ENCODE measurements at regions not wholly inside any gene's neighbourhood (a gene's known extent, or its start where the extent isn't known, plus 50 kb on each side); places are given as distances from the start of the nearest gene placed in this dataset.

DNA sequence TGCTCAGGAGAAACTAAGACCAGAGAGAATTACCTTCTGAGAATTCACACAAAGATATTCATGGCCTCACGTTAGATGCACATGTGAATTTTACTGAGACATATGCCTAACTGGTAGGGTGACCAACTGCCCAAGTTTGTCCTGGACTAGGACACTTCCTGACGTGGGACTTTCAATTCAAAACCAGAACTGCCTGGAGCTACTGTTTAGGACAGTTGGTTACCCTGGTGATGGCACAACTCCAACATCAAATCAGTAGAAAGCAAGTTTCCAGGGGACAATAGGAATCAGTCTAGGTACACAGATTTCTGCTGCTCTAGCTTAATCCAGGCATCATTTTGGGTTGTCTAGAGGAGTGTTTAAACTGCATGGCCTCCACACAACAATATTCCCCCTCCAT lies 178.7 kb downstream of the GXYLT1 start:
- Mint-ChIP-seq H3K4me1 (peaks cover 30% of the 10 kb centered on the region), H3K4me3 (no peak overlapping the region), H3K9me3 (no peaks in the 10 kb centered on the region), H3K36me3 (ENCODE audit: low read depth) (no peaks in the 10 kb centered on the region), H3K27ac (ENCODE audit: unreplicated experiment) (no peak overlapping the region), H3K27me3 (ENCODE audit: low read depth) (no peaks in the 10 kb centered on the region)
- no peak for DNase-seq (ENCODE audit: low read depth, low spot score)
- TF ChIP-seq CTCF (conservative IDR thresholded peaks at IDR 0.05), result no peak

DNA sequence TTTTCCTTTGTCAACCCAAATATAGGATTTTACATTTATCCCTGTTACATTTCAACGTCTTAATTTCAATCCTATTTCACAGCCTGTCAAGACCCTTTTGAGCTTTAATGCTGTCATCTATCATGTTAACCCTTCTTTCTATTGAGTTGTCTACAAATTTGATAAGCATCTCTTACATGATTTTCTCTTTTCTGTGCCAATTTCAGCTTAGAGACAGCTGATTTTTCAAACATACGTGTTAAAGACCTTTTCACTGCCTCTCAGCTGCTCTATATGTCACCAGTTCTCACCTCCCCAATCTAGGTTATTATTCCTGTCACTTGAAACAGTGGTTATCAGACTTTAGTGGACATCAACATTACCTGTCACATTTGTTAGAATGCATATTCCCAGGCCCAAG lies 181.3 kb downstream of the GXYLT1 start:
- no peaks in the 10 kb centered on the region for H3K36me3 Mint-ChIP-seq (ENCODE audit: low read depth)
- peaks cover 20% of the 10 kb centered on the region for H3K4me1 Mint-ChIP-seq
- TF ChIP-seq CTCF (conservative IDR thresholded peaks at IDR 0.05), result no peak
- no peak for DNase-seq (ENCODE audit: low read depth, low spot score)
- no peak overlapping the region for H3K4me3 Mint-ChIP-seq
- no peak overlapping the region for H3K27ac Mint-ChIP-seq (ENCODE audit: unreplicated experiment)
- H3K9me3 Mint-ChIP-seq, result no peaks in the 10 kb centered on the region
- H3K27me3 Mint-ChIP-seq (ENCODE audit: low read depth), result no peaks in the 10 kb centered on the region

DNA sequence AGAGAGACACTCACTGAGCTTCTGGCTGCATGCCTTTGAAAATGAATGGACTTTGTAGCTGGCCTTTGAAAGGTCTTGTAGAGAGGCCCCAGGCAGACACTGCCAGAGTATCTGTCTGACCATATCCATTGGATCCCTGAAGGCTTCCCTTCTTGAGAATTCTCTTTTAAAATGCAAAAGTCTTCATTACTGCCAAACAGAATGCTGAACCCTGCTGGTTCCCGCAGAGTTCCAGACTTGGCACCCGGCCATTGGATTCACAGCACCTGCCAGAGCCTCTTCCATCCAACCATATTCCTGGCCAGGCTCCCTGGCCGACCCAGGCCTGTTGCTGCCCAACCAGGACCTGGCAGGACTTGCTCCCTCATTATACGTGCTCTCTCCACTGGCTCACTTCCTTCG lies 182.5 kb downstream of the GXYLT1 start:
- H3K4me3 Mint-ChIP-seq, result no peak overlapping the region
- H3K9me3 Mint-ChIP-seq, result no peaks in the 10 kb centered on the region
- DNase-seq (ENCODE audit: low read depth, low spot score), result no peak
- no peak overlapping the region for H3K27ac Mint-ChIP-seq (ENCODE audit: unreplicated experiment)
- H3K36me3 Mint-ChIP-seq (ENCODE audit: low read depth), result no peaks in the 10 kb centered on the region
- peaks cover 8% of the 10 kb centered on the region for H3K4me1 Mint-ChIP-seq
- no peak for TF ChIP-seq CTCF (conservative IDR thresholded peaks at IDR 0.05)
- no peaks in the 10 kb centered on the region for H3K27me3 Mint-ChIP-seq (ENCODE audit: low read depth)

DNA sequence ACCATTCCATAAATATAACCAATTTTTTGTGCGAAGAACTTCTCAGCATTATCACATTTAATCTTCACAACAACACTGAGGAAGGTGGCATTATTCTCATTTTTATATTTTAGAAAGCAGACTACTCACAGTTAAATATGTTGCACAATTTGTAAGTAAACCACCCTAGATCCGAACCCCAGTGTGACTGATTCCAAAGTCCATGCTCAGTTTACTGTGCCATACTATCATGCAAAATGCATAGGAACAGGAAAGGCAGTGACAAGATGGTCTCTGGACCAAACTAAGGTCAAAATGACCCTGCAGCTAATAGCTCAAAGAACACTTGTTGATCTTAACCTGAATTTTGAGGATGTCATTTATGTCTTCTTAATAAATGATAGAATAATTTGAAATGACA lies 185.4 kb downstream of the GXYLT1 start:
- Mint-ChIP-seq H3K36me3 (ENCODE audit: low read depth) (no peaks in the 10 kb centered on the region), H3K27me3 (ENCODE audit: low read depth) (no peaks in the 10 kb centered on the region), H3K4me3 (no peak overlapping the region), H3K27ac (ENCODE audit: unreplicated experiment) (no peak overlapping the region), H3K9me3 (no peaks in the 10 kb centered on the region), H3K4me1 (no peaks in the 10 kb centered on the region)
- TF ChIP-seq CTCF (conservative IDR thresholded peaks at IDR 0.05), result no peak
- no peak for DNase-seq (ENCODE audit: low read depth, low spot score)

GRCh38 chr12:41956353-41956752 lies 188.3 kb downstream of the GXYLT1 start:
- Mint-ChIP-seq H3K4me1 (no peaks in the 10 kb centered on the region), H3K27ac (ENCODE audit: unreplicated experiment) (no peak overlapping the region), H3K4me3 (no peak overlapping the region), H3K9me3 (peaks cover 3% of the 10 kb centered on the region), H3K36me3 (ENCODE audit: low read depth) (no peaks in the 10 kb centered on the region), H3K27me3 (ENCODE audit: low read depth) (no peaks in the 10 kb centered on the region)
- DNase-seq (ENCODE audit: low read depth, low spot score), result no peak
- no peak for TF ChIP-seq CTCF (conservative IDR thresholded peaks at IDR 0.05)

GRCh38 chr12:41950455-41950854 lies 194.2 kb downstream of the GXYLT1 start:
- peaks cover 13% of the 10 kb centered on the region for H3K36me3 Mint-ChIP-seq (ENCODE audit: low read depth)
- H3K4me1 Mint-ChIP-seq, result peaks cover 4% of the 10 kb centered on the region
- peaks cover 19% of the 10 kb centered on the region for H3K9me3 Mint-ChIP-seq
- no peaks in the 10 kb centered on the region for H3K27me3 Mint-ChIP-seq (ENCODE audit: low read depth)
- H3K4me3 Mint-ChIP-seq, result no peak overlapping the region
- no peak overlapping the region for H3K27ac Mint-ChIP-seq (ENCODE audit: unreplicated experiment)
- no peak for TF ChIP-seq CTCF (conservative IDR thresholded peaks at IDR 0.05)
- no peak for DNase-seq (ENCODE audit: low read depth, low spot score)
